Loucy (cell line): ENCODE measurements at regions not wholly inside any gene's neighbourhood (a gene's known extent, or its start where the extent isn't known, plus 50 kb on each side); places are given as distances from the start of the nearest gene placed in this dataset.

ENCODE experiments used
- H2AFZ ChIP-seq: fragments of 200-600 bp; sonication (generic); 2 replicates; pipeline ENCODE4 v1.6.0; 2016; ENCODE audit warnings: antibody characterized with exemption, mild to moderate bottlenecking, low read length, moderate library complexity
- H3F3A ChIP-seq: fragments of 200-600 bp; 2 replicates; pipeline ENCODE4 v1.6.0; 2016; ENCODE audit warnings: antibody characterized with exemption, low read depth, mild to moderate bottlenecking
- H3K27me3 ChIP-seq: fragments of 200-600 bp; sonication (generic); 2 replicates; pipeline ENCODE4 v1.6.1; 2014; ENCODE audit warnings: low read length, mild to moderate bottlenecking; ENCODE audit not compliant: insufficient read depth, poor library complexity, severe bottlenecking
- H3K36me3 ChIP-seq: fragments of 200-600 bp; sonication (generic); 2 replicates; pipeline ENCODE4 v1.6.1; 2016; ENCODE audit warnings: low read length; ENCODE audit not compliant: insufficient read depth
- H3K4me1 ChIP-seq: fragments of 200-600 bp; sonication (generic); 2 replicates; pipeline ENCODE4 v1.5.1; 2014; ENCODE audit warnings: low read length, mild to moderate bottlenecking; ENCODE audit not compliant: insufficient read depth, poor library complexity, severe bottlenecking
- H3K4me2 ChIP-seq: fragments of 200-600 bp; sonication (generic); 2 replicates; pipeline ENCODE4 v1.6.0; 2014; ENCODE audit warnings: antibody characterized with exemption, low read length, low read depth, mild to moderate bottlenecking; ENCODE audit not compliant: poor library complexity, severe bottlenecking
- H3K4me3 ChIP-seq: fragments of 200-600 bp; sonication (generic); 2 replicates; pipeline ENCODE4 v1.5.1; 2014; ENCODE audit warnings: low read length, mild to moderate bottlenecking, mixed read lengths; ENCODE audit not compliant: poor library complexity, severe bottlenecking
- H3K79me2 ChIP-seq: fragments of 200-600 bp; sonication (generic); 2 replicates; pipeline ENCODE4 v1.6.1; 2014; ENCODE audit warnings: low read length; ENCODE audit not compliant: insufficient read depth
- H3K9ac ChIP-seq: fragments of 200-600 bp; sonication (generic); 2 replicates; pipeline ENCODE4 v1.6.0; 2014; ENCODE audit warnings: mild to moderate bottlenecking, low read depth, low read length, moderate library complexity; ENCODE audit not compliant: poor library complexity, severe bottlenecking
- H3K9me2 ChIP-seq: fragments of 200-600 bp; sonication (generic); replicated peaks from 2 replicates; pipeline ENCODE4 v1.6.1; 2016; ENCODE audit warnings: low read depth, low read length, mixed read lengths
- H3K9me3 ChIP-seq: fragments of 200-600 bp; sonication (generic); 2 replicates; pipeline ENCODE4 v1.6.1; 2014; ENCODE audit warnings: mild to moderate bottlenecking, antibody characterized with exemption, low read length, low read depth; ENCODE audit not compliant: insufficient read depth
- H4K20me1 ChIP-seq: fragments of 200-600 bp; sonication (generic); 2 replicates; pipeline ENCODE4 v1.6.0; 2014; ENCODE audit warnings: antibody characterized with exemption, low read length, mild to moderate bottlenecking; ENCODE audit not compliant: insufficient read depth, poor library complexity, severe bottlenecking
- EZH2phosphoT487 ChIP-seq: fragments of 200-600 bp; IDR thresholded peaks from 2 replicates; pipeline ENCODE4 v1.6.1; 2018; ENCODE audit warnings: antibody characterized with exemption, mild to moderate bottlenecking, moderate library complexity, borderline replicate concordance
- TF ChIP-seq, protein P1 (sequence below): fragments of 200-600 bp; sonication (generic); conservative IDR thresholded peaks from 2 replicates; pipeline ENCODE4 v1.5.1; 2014; ENCODE audit warnings: mild to moderate bottlenecking, antibody characterized with exemption, low read length

DNA sequence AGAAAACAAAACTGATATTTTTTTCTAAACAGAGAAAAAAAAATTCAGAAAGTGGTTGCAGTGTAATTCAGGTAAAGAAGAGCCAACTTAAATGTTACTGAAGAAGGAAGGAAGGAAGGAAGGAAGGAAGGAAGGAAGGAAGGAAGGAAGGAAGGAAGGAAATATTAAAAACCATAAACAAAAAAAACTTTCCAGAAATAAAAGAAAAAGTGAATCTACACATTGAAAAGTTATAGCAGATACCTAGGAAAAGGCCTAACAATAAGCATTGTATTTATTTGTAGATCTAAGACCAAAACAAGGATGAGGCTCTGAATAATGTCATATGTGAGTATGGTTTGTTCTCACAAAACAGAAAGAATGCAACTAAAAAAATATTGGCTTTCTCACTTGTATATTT, 345.4 kb upstream of the NR5A2 start:
- Histone ChIP-seq H3K9me2 (no peaks in the 10 kb centered on the region), H2AFZ (no peak overlapping the region), H3K79me2 (no peaks in the 10 kb centered on the region)

DNA sequence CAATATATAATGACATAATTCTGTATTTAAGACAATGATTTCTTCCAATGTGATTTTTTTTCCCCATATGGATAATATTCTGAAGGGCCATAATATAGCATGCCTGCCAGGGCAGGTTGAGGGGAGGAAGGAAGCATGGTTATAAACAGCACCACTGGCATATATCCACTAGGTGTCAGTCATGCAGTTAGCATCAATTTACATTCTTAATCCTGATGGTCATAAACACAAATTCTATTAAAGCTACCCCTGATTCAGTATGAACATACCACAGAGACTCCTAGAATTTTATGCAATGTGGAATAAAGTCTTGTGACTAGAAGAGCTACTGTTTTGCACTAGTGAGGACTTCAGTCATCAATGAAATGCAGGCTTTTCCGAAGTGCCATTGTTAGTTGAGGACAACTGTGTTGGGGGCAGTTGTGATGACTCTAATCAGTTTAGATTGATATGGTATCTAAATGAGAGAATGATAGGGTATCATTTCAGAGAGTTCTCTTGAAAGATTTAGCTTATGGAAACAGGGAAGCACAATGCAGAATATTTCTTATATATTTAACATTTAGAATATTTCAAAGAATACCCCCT, 342.7 kb upstream of the NR5A2 start:
- Histone ChIP-seq H3K36me3 (no peaks in the 10 kb centered on the region), H3F3A (0 out of 2 replicates have a peak, but pooled peaks cover 3% of the 10 kb centered on the region), H3K9me2 (no peaks in the 10 kb centered on the region), H4K20me1 (no peaks in the 10 kb centered on the region), H3K27me3 (no peaks in the 10 kb centered on the region), H3K9me3 (no peaks in the 10 kb centered on the region), H2AFZ (no peak overlapping the region), H3K4me1 (peaks cover 21% of the 10 kb centered on the region), H3K79me2 (no peaks in the 10 kb centered on the region), H3K9ac (no peak overlapping the region), H3K4me2 (no peak overlapping the region), H3K4me3 (no peak overlapping the region)
- TF ChIP-seq, protein P1, sequence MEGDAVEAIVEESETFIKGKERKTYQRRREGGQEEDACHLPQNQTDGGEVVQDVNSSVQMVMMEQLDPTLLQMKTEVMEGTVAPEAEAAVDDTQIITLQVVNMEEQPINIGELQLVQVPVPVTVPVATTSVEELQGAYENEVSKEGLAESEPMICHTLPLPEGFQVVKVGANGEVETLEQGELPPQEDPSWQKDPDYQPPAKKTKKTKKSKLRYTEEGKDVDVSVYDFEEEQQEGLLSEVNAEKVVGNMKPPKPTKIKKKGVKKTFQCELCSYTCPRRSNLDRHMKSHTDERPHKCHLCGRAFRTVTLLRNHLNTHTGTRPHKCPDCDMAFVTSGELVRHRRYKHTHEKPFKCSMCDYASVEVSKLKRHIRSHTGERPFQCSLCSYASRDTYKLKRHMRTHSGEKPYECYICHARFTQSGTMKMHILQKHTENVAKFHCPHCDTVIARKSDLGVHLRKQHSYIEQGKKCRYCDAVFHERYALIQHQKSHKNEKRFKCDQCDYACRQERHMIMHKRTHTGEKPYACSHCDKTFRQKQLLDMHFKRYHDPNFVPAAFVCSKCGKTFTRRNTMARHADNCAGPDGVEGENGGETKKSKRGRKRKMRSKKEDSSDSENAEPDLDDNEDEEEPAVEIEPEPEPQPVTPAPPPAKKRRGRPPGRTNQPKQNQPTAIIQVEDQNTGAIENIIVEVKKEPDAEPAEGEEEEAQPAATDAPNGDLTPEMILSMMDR: peak; percentile 91
- no peak for TF ChIP-seq EZH2phosphoT487

More for the DNA sequence above, 345.4 kb upstream of the NR5A2 start:
- no peaks in the 10 kb centered on the region for H3K36me3 ChIP-seq
- TF ChIP-seq, protein P1: no peak
- no peak for TF ChIP-seq EZH2phosphoT487
- no peak overlapping the region for H3K4me2 ChIP-seq
- 0 out of 2 replicates have a peak, but pooled peaks cover 3% of the 10 kb centered on the region for H3F3A ChIP-seq
- no peak overlapping the region for H3K4me3 ChIP-seq
- H4K20me1 ChIP-seq: no peaks in the 10 kb centered on the region
- peaks cover 7% of the 10 kb centered on the region for H3K4me1 ChIP-seq
- H3K9ac ChIP-seq: no peak overlapping the region
- no peaks in the 10 kb centered on the region for H3K9me3 ChIP-seq
- H3K27me3 ChIP-seq: no peaks in the 10 kb centered on the region

DNA sequence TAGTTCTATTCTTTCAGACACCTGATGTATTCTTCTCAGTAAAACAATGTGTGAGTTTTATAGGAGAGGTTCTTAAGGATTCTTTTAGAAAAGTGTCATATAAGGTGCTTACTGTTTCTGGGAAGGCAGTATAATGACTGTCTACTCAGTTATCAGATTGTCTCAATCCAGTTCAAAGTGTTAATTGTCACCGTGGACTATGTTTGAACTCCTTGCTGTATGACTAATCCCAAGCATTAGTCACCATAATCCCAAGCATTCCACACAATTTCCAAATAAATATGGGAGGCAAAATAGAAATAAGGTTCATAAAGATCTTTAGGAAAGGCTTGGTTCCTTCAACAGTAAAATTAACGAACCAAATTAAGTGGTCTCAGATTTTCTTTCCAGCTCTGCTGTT, 342.1 kb upstream of the NR5A2 start:
- Histone ChIP-seq H3K79me2 (no peaks in the 10 kb centered on the region), H3K4me2 (no peak overlapping the region), H2AFZ (no peak overlapping the region), H3K4me1 (peaks cover 27% of the 10 kb centered on the region), H3K9me2 (no peaks in the 10 kb centered on the region), H3K36me3 (no peaks in the 10 kb centered on the region), H3K4me3 (no peak overlapping the region), H3K9ac (no peak overlapping the region), H3F3A (0 out of 2 replicates have a peak, but pooled peaks cover 3% of the 10 kb centered on the region), H3K9me3 (no peaks in the 10 kb centered on the region), H3K27me3 (no peaks in the 10 kb centered on the region), H4K20me1 (no peaks in the 10 kb centered on the region)
- TF ChIP-seq, protein P1: no peak
- no peak for TF ChIP-seq EZH2phosphoT487
